ENCODE measurements at regions not wholly inside any gene's neighbourhood (a gene's known extent, or its start where the extent isn't known, plus 50 kb on each side); places are given as distances from the start of the nearest gene placed in this dataset.

DNA sequence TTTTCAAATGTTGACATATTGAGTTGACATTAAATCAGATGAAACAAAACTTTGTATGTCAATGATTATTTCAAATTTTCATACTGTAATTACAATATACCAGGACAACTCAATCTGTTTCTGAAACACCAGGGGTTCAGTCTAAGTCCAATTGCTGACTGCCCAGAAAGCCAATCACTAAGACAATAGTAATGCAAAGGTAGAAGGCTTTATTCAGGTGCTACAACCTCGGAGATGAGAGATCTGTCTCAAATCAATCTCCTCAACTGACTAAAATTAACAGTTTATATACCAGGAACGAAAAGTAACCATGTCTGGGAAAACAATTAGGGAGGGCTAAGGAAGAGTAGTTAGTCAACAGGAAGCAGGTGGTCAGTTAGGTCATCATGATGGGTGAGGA lies 1400.4 kb downstream of the SUCLG1 start:
- ChIA-PET POLR2A (no interaction called here), CTCF (no interaction called here)
- Histone ChIP-seq H3K36me3 (ENCODE audit: control insufficient read depth in 2 of 2, extremely low read depth in 1 of 2, insufficient read depth in 1 of 2, low read length in 1 of 2) (no peaks in the 10 kb centered on the region), H3K27ac (ENCODE audit: low read length) (no peak overlapping the region), H3K4me1 (ENCODE audit: control insufficient read depth in 1 of 2, extremely low read depth in 1 of 2, insufficient read depth in 2 of 2, low read length in 2 of 2) (no peaks in the 10 kb centered on the region), H3K27me3 (replicated peaks in 1 of 2; ENCODE audit: control insufficient read depth in 2 of 2, extremely low read depth in 1 of 2, insufficient read depth in 2 of 2, low read length in 1 of 2) (no peaks in the 10 kb centered on the region), H3K4me3 (ENCODE audit: control insufficient read depth in 1 of 2, extremely low read depth in 1 of 2, low read length in 1 of 2) (no peak overlapping the region), H3K9me3 (no peaks in the 10 kb centered on the region)
- Mint-ChIP-seq H3K9me3 (peaks cover 0 to 9% (median 6%) of the 10 kb centered on the region in 3 donors), H3K4me3 (no peak overlapping the region), H3K27ac (no peak overlapping the region), H3K4me1 (no peaks in the 10 kb centered on the region), H3K36me3 (no peaks in the 10 kb centered on the region), H3K27me3 (no peaks in the 10 kb centered on the region)
- WGBS (ENCODE audit: insufficient coverage) = no CpG with 5 or more reads among the region's 2 CpGs
- no peak for ATAC-seq (replicated peaks in 1 of 4)
- no peak for DNase-seq

DNA sequence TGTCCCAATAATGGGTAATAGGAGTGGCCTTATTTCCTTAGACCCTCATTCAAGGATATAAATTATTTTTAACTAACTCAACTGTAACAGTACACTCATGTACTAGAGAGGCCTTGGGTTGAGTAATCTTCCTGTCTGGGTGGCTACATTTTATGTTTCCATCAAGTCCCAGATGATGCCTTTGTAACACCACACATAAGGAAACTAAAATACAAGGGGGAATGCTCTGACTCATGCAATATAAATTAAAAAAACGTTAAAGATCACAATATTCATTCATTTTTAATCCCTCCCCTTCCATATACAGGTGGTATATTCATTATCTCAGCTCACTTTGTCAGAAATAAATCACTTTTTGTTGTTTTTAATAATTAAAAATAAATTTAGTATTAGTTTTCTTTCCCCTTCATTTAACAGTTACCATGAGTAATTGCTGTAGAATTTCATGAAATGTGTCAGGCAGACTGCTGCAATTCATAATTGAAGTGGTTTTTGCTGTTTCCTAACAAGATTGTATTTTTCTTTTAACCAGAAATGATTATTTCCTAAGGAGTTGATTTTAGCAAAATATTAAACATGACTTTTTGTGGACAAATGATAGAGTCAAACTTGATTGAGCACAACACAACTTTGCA lies 1403.6 kb downstream of the SUCLG1 start:
- no peaks in the 10 kb centered on the region for H3K4me1 Mint-ChIP-seq
- Histone ChIP-seq H3K4me3 (ENCODE audit: control insufficient read depth in 1 of 2, extremely low read depth in 1 of 2, low read length in 1 of 2) (no peak overlapping the region), H3K9me3 (no peaks in the 10 kb centered on the region), H3K27ac (ENCODE audit: low read length) (no peak overlapping the region), H3K4me1 (ENCODE audit: control insufficient read depth in 1 of 2, extremely low read depth in 1 of 2, insufficient read depth in 2 of 2, low read length in 2 of 2) (no peaks in the 10 kb centered on the region), H3K27me3 (replicated peaks in 1 of 2; ENCODE audit: control insufficient read depth in 2 of 2, extremely low read depth in 1 of 2, insufficient read depth in 2 of 2, low read length in 1 of 2) (no peaks in the 10 kb centered on the region), H3K36me3 (ENCODE audit: control insufficient read depth in 2 of 2, extremely low read depth in 1 of 2, insufficient read depth in 1 of 2, low read length in 1 of 2) (no peaks in the 10 kb centered on the region)
- POLR2A ChIA-PET = no interaction called here
- no CpG with 5 or more reads among the region's 1 CpG for WGBS (ENCODE audit: insufficient coverage)
- ATAC-seq (replicated peaks in 1 of 4) = no peak
- DNase-seq = no peak
- no peaks in the 10 kb centered on the region for H3K27me3 Mint-ChIP-seq
- no peak overlapping the region for H3K4me3 Mint-ChIP-seq
- CTCF ChIA-PET = no interaction called here
- no peak overlapping the region for H3K27ac Mint-ChIP-seq
- peaks cover 4 to 8% (median 4%) of the 10 kb centered on the region in 3 donors for H3K9me3 Mint-ChIP-seq
- no peaks in the 10 kb centered on the region for H3K36me3 Mint-ChIP-seq

- no peaks in the 10 kb centered on the region for H3K36me3 ChIP-seq (ENCODE audit: control insufficient read depth in 2 of 2, extremely low read depth in 1 of 2, insufficient read depth in 1 of 2, low read length in 1 of 2)
- no peak for ATAC-seq (replicated peaks in 1 of 4)
- no peaks in the 10 kb centered on the region for H3K4me1 ChIP-seq (ENCODE audit: control insufficient read depth in 1 of 2, extremely low read depth in 1 of 2, insufficient read depth in 2 of 2, low read length in 2 of 2)
- H3K27me3 ChIP-seq (replicated peaks in 1 of 2; ENCODE audit: control insufficient read depth in 2 of 2, extremely low read depth in 1 of 2, insufficient read depth in 2 of 2, low read length in 1 of 2) = no peaks in the 10 kb centered on the region
- ChIA-PET CTCF (no interaction called here), POLR2A (no interaction called here)
- no peak overlapping the region for H3K27ac ChIP-seq (ENCODE audit: low read length)
- WGBS (ENCODE audit: insufficient coverage) = no CpG with 5 or more reads among the region's 2 CpGs
- Mint-ChIP-seq H3K9me3 (peaks cover 4 to 8% (median 4%) of the 10 kb centered on the region in 3 donors), H3K4me1 (no peaks in the 10 kb centered on the region), H3K36me3 (no peaks in the 10 kb centered on the region), H3K27me3 (no peaks in the 10 kb centered on the region), H3K4me3 (no peak overlapping the region), H3K27ac (no peak overlapping the region)
- no peak for DNase-seq
- H3K9me3 ChIP-seq = no peaks in the 10 kb centered on the region
- no peak overlapping the region for H3K4me3 ChIP-seq (ENCODE audit: control insufficient read depth in 1 of 2, extremely low read depth in 1 of 2, low read length in 1 of 2)
Observed at GRCh38 chr2:83054751-83055150, 1404.3 kb downstream of the SUCLG1 start.

- no peak for DNase-seq
- no peak overlapping the region for H3K27ac Mint-ChIP-seq
- H3K27me3 ChIP-seq (replicated peaks in 1 of 2; ENCODE audit: control insufficient read depth in 2 of 2, extremely low read depth in 1 of 2, insufficient read depth in 2 of 2, low read length in 1 of 2) = no peaks in the 10 kb centered on the region
- no peaks in the 10 kb centered on the region for H3K27me3 Mint-ChIP-seq
- peaks cover 0 to 6% (median 4%) of the 10 kb centered on the region in 3 donors for H3K9me3 Mint-ChIP-seq
- H3K36me3 ChIP-seq (ENCODE audit: control insufficient read depth in 2 of 2, extremely low read depth in 1 of 2, insufficient read depth in 1 of 2, low read length in 1 of 2) = no peaks in the 10 kb centered on the region
- no peak overlapping the region for H3K4me3 Mint-ChIP-seq
- ATAC-seq (replicated peaks in 1 of 4) = no peak
- ChIA-PET POLR2A (no interaction called here), CTCF (no interaction called here)
- H3K27ac ChIP-seq (ENCODE audit: low read length) = no peak overlapping the region
- no peaks in the 10 kb centered on the region for H3K4me1 ChIP-seq (ENCODE audit: control insufficient read depth in 1 of 2, extremely low read depth in 1 of 2, insufficient read depth in 2 of 2, low read length in 2 of 2)
- WGBS (ENCODE audit: insufficient coverage) = 57% methylated on average over 5 of the region's 6 CpGs
- no peaks in the 10 kb centered on the region for H3K9me3 ChIP-seq
- H3K4me1 Mint-ChIP-seq = no peaks in the 10 kb centered on the region
- H3K4me3 ChIP-seq (ENCODE audit: control insufficient read depth in 1 of 2, extremely low read depth in 1 of 2, low read length in 1 of 2) = no peak overlapping the region
- H3K36me3 Mint-ChIP-seq = no peaks in the 10 kb centered on the region
Observed at GRCh38 chr2:83051538-83052170, 1407.4 kb downstream of the SUCLG1 start.

DNA sequence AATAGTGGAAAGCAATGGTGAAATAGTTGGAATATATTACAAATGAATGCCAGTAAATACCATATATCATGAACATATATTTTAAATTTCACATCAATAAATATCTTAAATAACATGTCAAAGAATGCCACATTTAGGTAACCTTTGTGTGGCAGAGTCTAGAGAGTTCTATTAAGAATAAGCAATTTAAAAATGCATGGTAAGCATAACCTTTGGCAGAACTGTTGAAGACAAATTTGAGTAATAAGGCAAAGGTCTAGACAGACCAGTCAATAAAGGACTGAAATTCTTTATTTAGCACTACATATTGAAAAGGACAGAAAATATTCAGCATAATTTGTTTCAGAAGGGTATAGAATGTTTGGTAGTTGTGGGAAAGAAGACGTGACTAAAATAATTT lies 1417.0 kb downstream of the SUCLG1 start:
- Mint-ChIP-seq H3K4me3 (no peak overlapping the region), H3K27ac (no peak overlapping the region), H3K4me1 (no peaks in the 10 kb centered on the region), H3K9me3 (peaks cover 3 to 8% (median 7%) of the 10 kb centered on the region in 3 donors), H3K36me3 (no peaks in the 10 kb centered on the region), H3K27me3 (no peaks in the 10 kb centered on the region)
- H3K4me1 ChIP-seq (ENCODE audit: control insufficient read depth in 1 of 2, extremely low read depth in 1 of 2, insufficient read depth in 2 of 2, low read length in 2 of 2) = no peaks in the 10 kb centered on the region
- no peak overlapping the region for H3K4me3 ChIP-seq (ENCODE audit: control insufficient read depth in 1 of 2, extremely low read depth in 1 of 2, low read length in 1 of 2)
- H3K27ac ChIP-seq (ENCODE audit: low read length) = no peak overlapping the region
- POLR2A ChIA-PET = no interaction called here
- WGBS (ENCODE audit: insufficient coverage) = no CpG with 5 or more reads among the region's 1 CpG
- DNase-seq (no peak), ATAC-seq (replicated peaks in 1 of 4) (no peak)
- H3K27me3 ChIP-seq (replicated peaks in 1 of 2; ENCODE audit: control insufficient read depth in 2 of 2, extremely low read depth in 1 of 2, insufficient read depth in 2 of 2, low read length in 1 of 2) = no peaks in the 10 kb centered on the region
- H3K9me3 ChIP-seq = no peaks in the 10 kb centered on the region
- H3K36me3 ChIP-seq (ENCODE audit: control insufficient read depth in 2 of 2, extremely low read depth in 1 of 2, insufficient read depth in 1 of 2, low read length in 1 of 2) = no peaks in the 10 kb centered on the region
- CTCF ChIA-PET = no interaction called here

GRCh38 chr2:83022631-83023210 lies 1436.4 kb downstream of the SUCLG1 start:
- H3K27ac ChIP-seq (ENCODE audit: low read length) = no peak overlapping the region
- H3K36me3 ChIP-seq (ENCODE audit: control insufficient read depth in 2 of 2, extremely low read depth in 1 of 2, insufficient read depth in 1 of 2, low read length in 1 of 2) = no peaks in the 10 kb centered on the region
- H3K4me1 ChIP-seq (ENCODE audit: control insufficient read depth in 1 of 2, extremely low read depth in 1 of 2, insufficient read depth in 2 of 2, low read length in 2 of 2) = no peaks in the 10 kb centered on the region
- ATAC-seq (replicated peaks in 1 of 4) (no peak), DNase-seq (no peak)
- Mint-ChIP-seq H3K27me3 (no peaks in the 10 kb centered on the region), H3K27ac (no peak overlapping the region), H3K9me3 (peaks cover 6 to 13% (median 12%) of the 10 kb centered on the region in 3 donors), H3K4me1 (no peaks in the 10 kb centered on the region), H3K36me3 (no peaks in the 10 kb centered on the region), H3K4me3 (no peak overlapping the region)
- ChIA-PET CTCF (no interaction called here), POLR2A (no interaction called here)
- H3K9me3 ChIP-seq = no peaks in the 10 kb centered on the region
- no CpG with 5 or more reads among the region's 5 CpGs for WGBS (ENCODE audit: insufficient coverage)
- H3K27me3 ChIP-seq (replicated peaks in 1 of 2; ENCODE audit: control insufficient read depth in 2 of 2, extremely low read depth in 1 of 2, insufficient read depth in 2 of 2, low read length in 1 of 2) = no peaks in the 10 kb centered on the region
- H3K4me3 ChIP-seq (ENCODE audit: control insufficient read depth in 1 of 2, extremely low read depth in 1 of 2, low read length in 1 of 2) = no peak overlapping the region
